ENCODE measurements at regions not wholly inside any gene's neighbourhood (a gene's known extent, or its start where the extent isn't known, plus 50 kb on each side); places are given as distances from the start of the nearest gene placed in this dataset.
"Not testable (repeated sequence)": the region's sequence is repeated elsewhere in the genome, so short reads cannot be mapped to it uniquely, and the experiment has no call there.

- H3K27me3 Mint-ChIP-seq; ATAC-seq; H3K36me3 Mint-ChIP-seq (ENCODE audit: low read depth); H3K4me1 Mint-ChIP-seq; H3K9me3 ChIP-seq (ENCODE audit: control insufficient read depth, low read length, poor library complexity, severe bottlenecking); H3K27ac Mint-ChIP-seq; DNase-seq; H3K4me3 Mint-ChIP-seq: not testable (repeated sequence)
Observed at GRCh38 chr20:12129114-12129513, 211.4 kb downstream of the BTBD3 start.

- not testable (repeated sequence) for H3K9me3 ChIP-seq (ENCODE audit: control insufficient read depth, low read length, poor library complexity, severe bottlenecking); H3K4me1 Mint-ChIP-seq; ATAC-seq; DNase-seq; H3K36me3 Mint-ChIP-seq (ENCODE audit: low read depth); H3K27me3 Mint-ChIP-seq; H3K27ac Mint-ChIP-seq; H3K4me3 Mint-ChIP-seq
Observed at GRCh38 chr20:12129532-12129931, 211.8 kb downstream of the BTBD3 start.

- no peaks in the 10 kb centered on the region for H3K4me1 Mint-ChIP-seq
- no peaks in the 10 kb centered on the region for H3K27me3 Mint-ChIP-seq
- H3K9me3 ChIP-seq (ENCODE audit: control insufficient read depth, low read length, poor library complexity, severe bottlenecking), result no peaks in the 10 kb centered on the region
- H3K36me3 Mint-ChIP-seq (ENCODE audit: low read depth), result no peaks in the 10 kb centered on the region
- H3K4me3 Mint-ChIP-seq, result no peak overlapping the region
- no peak overlapping the region for H3K27ac Mint-ChIP-seq
- DNase-seq, result no peak
- ATAC-seq, result no peak
Observed at GRCh38 chr20:12130781-12131180, 213.1 kb downstream of the BTBD3 start.

- no peak for ATAC-seq
- no peaks in the 10 kb centered on the region for H3K27me3 Mint-ChIP-seq
Observed at GRCh38 chr20:12133553-12133952, 215.9 kb downstream of the BTBD3 start.

GRCh38 chr20:12145951-12146350 lies 228.3 kb downstream of the BTBD3 start:
- not testable (repeated sequence) for H3K36me3 Mint-ChIP-seq (ENCODE audit: low read depth); ATAC-seq; H3K27ac Mint-ChIP-seq; H3K27me3 Mint-ChIP-seq; H3K9me3 ChIP-seq (ENCODE audit: control insufficient read depth, low read length, poor library complexity, severe bottlenecking); H3K4me3 Mint-ChIP-seq; DNase-seq; H3K4me1 Mint-ChIP-seq

More at GRCh38 chr20:12133553-12133952, 215.9 kb downstream of the BTBD3 start:
- H3K4me1 Mint-ChIP-seq, result no peaks in the 10 kb centered on the region
- H3K27ac Mint-ChIP-seq, result no peak overlapping the region
- no peaks in the 10 kb centered on the region for H3K36me3 Mint-ChIP-seq (ENCODE audit: low read depth)
- H3K9me3 ChIP-seq (ENCODE audit: control insufficient read depth, low read length, poor library complexity, severe bottlenecking), result no peaks in the 10 kb centered on the region
- H3K4me3 Mint-ChIP-seq, result no peak overlapping the region
- no peak for DNase-seq

GRCh38 chr20:12152996-12153395 lies 235.3 kb downstream of the BTBD3 start:
- peaks cover 3% of the 10 kb centered on the region for H3K9me3 ChIP-seq (ENCODE audit: control insufficient read depth, low read length, poor library complexity, severe bottlenecking)
- Mint-ChIP-seq H3K27me3 (no peaks in the 10 kb centered on the region), H3K4me3 (no peak overlapping the region), H3K4me1 (no peaks in the 10 kb centered on the region), H3K36me3 (ENCODE audit: low read depth) (no peaks in the 10 kb centered on the region), H3K27ac (no peak overlapping the region)
- DNase-seq (no peak), ATAC-seq (no peak)

DNA sequence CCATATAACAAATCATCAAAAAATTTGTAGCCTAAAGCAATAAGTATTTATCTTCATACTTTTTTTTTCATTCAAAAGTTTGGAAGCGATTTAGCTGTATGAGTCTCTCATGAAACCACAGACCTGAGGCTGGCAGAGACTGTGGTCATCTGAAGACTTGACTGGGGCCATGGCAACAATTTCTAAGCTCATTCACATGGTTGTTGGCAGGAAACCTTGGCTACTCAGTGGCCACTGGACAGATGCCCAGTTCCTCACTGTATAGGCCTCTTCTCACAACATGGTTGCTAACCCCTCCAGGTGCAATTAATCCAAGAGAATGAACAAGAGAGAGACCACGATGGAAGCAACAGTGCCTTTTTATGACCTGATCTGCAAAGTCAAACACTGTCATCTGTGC lies 235.9 kb downstream of the BTBD3 start:
- Mint-ChIP-seq H3K27ac (no peak overlapping the region), H3K36me3 (ENCODE audit: low read depth) (no peaks in the 10 kb centered on the region), H3K4me3 (no peak overlapping the region), H3K4me1 (no peaks in the 10 kb centered on the region), H3K27me3 (no peaks in the 10 kb centered on the region)
- H3K9me3 ChIP-seq (ENCODE audit: control insufficient read depth, low read length, poor library complexity, severe bottlenecking), result no peaks in the 10 kb centered on the region
- ATAC-seq (no peak), DNase-seq (no peak)

DNA sequence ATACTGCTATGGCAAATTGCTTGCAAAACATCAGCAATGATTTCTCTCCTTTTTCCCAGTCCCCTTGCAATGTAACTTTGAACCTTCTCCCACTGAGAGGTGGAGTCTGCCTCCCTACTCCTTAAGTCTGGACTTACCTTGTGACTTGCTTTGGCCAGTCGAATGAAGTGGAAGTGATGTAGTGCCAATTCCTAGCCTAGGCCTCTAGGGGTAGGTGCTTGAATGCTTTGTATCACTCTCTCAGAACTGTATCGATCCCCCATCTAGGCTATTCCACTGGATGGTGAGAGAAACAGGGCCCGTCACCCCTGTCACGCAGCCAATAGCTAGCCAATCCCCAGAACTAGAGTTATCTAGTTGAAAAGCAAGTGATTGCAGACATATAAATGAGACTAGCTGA lies 238.6 kb downstream of the BTBD3 start:
- H3K4me1 Mint-ChIP-seq, result no peaks in the 10 kb centered on the region
- H3K36me3 Mint-ChIP-seq (ENCODE audit: low read depth), result no peaks in the 10 kb centered on the region
- H3K4me3 Mint-ChIP-seq, result no peak overlapping the region
- DNase-seq (no peak), ATAC-seq (no peak)
- no peaks in the 10 kb centered on the region for H3K9me3 ChIP-seq (ENCODE audit: control insufficient read depth, low read length, poor library complexity, severe bottlenecking)
- H3K27me3 Mint-ChIP-seq, result no peaks in the 10 kb centered on the region
- no peak overlapping the region for H3K27ac Mint-ChIP-seq

GRCh38 chr20:12159261-12159660 lies 241.6 kb downstream of the BTBD3 start:
- H3K4me1 Mint-ChIP-seq, result no peaks in the 10 kb centered on the region
- no peaks in the 10 kb centered on the region for H3K27me3 Mint-ChIP-seq
- ATAC-seq, result no peak
- H3K4me3 Mint-ChIP-seq, result no peak overlapping the region
- H3K27ac Mint-ChIP-seq, result no peak overlapping the region
- no peak for DNase-seq
- no peaks in the 10 kb centered on the region for H3K36me3 Mint-ChIP-seq (ENCODE audit: low read depth)
- H3K9me3 ChIP-seq (ENCODE audit: control insufficient read depth, low read length, poor library complexity, severe bottlenecking), result no peaks in the 10 kb centered on the region

GRCh38 chr20:12161734-12162133 lies 244.0 kb downstream of the BTBD3 start:
- no peaks in the 10 kb centered on the region for H3K27me3 Mint-ChIP-seq
- H3K4me3 Mint-ChIP-seq, result no peak overlapping the region
- ATAC-seq, result no peak
- H3K36me3 Mint-ChIP-seq (ENCODE audit: low read depth), result no peaks in the 10 kb centered on the region
- no peak for DNase-seq
- H3K4me1 Mint-ChIP-seq, result no peaks in the 10 kb centered on the region
- H3K27ac Mint-ChIP-seq, result no peak overlapping the region
- H3K9me3 ChIP-seq (ENCODE audit: control insufficient read depth, low read length, poor library complexity, severe bottlenecking), result no peaks in the 10 kb centered on the region

DNA sequence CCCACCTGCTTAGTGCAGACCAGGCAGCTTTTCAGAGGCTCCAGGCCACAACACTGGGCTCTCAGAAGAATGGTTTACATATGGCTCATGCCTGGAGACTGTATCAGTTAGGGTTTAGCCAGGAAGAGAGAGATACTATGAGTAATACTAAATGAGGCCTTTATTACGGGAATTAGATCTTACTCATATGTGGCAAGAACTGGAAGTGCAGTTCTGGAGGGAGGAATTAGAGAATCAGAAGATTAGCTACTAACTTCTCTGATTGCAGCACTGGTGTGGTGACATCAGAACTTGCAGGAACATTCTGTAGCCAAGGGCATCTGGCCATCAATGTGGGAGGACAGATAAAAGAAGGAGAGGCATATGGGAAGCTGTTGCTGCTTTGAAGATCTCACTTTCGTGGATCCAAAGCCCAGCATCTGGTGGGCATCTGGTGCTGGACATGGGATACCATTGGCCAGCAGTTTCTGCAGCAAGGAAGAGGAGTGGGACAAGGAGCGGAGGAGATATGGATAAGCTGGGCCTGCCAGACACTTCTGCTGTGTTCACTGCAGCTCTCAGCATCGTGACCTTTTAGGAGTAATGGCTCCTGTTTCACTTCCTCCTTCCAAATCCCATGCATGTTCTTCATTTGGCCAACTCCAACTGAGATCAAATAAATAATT lies 248.5 kb downstream of the BTBD3 start:
- DNase-seq (no peak), ATAC-seq (no peak)
- no peak overlapping the region for H3K27ac Mint-ChIP-seq
- no peaks in the 10 kb centered on the region for H3K9me3 ChIP-seq (ENCODE audit: control insufficient read depth, low read length, poor library complexity, severe bottlenecking)
- no peak overlapping the region for H3K4me3 Mint-ChIP-seq
- H3K4me1 Mint-ChIP-seq, result no peaks in the 10 kb centered on the region
- H3K27me3 Mint-ChIP-seq, result no peaks in the 10 kb centered on the region
- no peaks in the 10 kb centered on the region for H3K36me3 Mint-ChIP-seq (ENCODE audit: low read depth)

DNA sequence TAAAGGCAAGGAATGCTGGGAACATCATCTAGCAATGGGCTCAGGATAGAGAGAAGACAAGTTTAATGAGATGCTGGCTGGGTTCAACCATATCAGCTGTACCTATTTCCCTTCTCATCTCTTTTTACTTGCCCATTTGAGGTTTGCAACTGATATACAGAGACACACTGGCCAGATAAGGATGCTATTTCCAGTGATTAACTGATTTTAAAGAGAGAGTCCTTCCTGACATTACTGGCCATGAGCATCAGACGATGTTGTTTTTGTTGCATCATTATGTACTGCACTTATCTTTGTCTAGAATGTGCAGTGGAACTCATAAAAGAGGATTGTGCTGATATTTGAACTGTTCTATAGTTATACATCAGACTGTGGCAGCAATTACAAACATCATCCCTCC lies 252.7 kb downstream of the BTBD3 start:
- ATAC-seq (no peak), DNase-seq (no peak)
- H3K4me1 Mint-ChIP-seq, result no peaks in the 10 kb centered on the region
- no peak overlapping the region for H3K27ac Mint-ChIP-seq
- no peaks in the 10 kb centered on the region for H3K9me3 ChIP-seq (ENCODE audit: control insufficient read depth, low read length, poor library complexity, severe bottlenecking)
- no peak overlapping the region for H3K4me3 Mint-ChIP-seq
- H3K27me3 Mint-ChIP-seq, result no peaks in the 10 kb centered on the region
- no peaks in the 10 kb centered on the region for H3K36me3 Mint-ChIP-seq (ENCODE audit: low read depth)

DNA sequence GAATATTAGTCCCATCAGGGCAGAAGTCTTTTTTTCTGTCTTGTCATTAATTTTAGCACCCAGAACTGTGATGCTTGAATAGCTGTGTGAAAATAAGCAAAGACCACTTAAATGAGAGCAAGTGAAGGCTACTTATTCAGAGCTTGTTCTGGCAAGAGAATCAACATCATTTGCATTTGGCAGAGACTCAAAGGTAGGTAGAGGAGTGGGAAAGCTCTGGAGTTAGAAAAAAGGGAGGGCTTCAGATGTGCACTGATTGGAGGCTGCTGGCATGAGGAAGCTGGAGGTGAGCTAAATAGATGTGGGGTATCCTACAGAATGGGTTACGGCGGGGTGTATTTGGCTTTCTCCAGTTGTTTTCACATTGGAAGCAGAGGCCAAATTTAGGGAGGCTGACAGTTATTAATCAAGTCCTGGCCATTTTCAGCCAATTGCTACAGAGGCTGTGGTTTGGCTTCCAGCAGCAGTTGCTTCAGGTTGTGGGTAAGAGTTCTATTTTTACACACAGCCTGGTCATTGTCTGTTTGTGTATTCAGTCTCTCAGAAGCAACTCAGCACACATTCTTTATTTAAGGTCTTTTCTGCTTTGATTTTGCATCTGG lies 254.3 kb downstream of the BTBD3 start:
- DNase-seq (no peak), ATAC-seq (no peak)
- no peak overlapping the region for H3K4me3 Mint-ChIP-seq
- no peaks in the 10 kb centered on the region for H3K36me3 Mint-ChIP-seq (ENCODE audit: low read depth)
- no peaks in the 10 kb centered on the region for H3K27me3 Mint-ChIP-seq
- H3K27ac Mint-ChIP-seq, result no peak overlapping the region
- H3K9me3 ChIP-seq (ENCODE audit: control insufficient read depth, low read length, poor library complexity, severe bottlenecking), result no peaks in the 10 kb centered on the region
- H3K4me1 Mint-ChIP-seq, result no peaks in the 10 kb centered on the region

DNA sequence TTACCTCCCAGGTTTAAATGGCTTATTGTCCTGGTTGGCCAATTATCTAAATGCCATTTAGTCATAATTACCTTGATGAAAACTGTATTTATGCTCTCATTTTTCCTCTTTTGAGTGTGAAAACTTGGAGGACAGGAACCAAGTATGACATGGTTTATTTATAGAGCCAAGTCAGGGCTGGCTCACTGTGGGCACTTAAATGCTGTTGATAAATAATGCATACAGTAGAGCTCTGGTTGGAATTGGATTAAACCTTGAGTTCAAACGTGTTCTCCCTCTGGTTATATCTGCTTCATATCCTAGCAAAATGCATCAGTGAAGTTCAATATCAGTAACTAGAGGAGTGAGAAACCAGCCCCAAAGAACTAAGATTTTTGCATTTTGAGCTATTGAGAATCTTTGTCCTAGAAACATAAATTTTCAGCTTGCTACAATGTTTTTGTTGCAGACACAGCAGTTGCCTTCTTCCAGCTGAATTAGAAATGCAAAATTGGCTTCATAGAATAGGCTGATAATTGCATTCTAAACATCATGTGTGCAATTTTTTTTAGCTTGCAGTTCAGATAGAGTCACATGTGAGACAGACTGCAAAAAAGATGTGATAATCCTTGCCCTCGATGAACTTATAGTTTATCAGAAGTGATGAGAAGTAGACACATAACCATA lies 255.8 kb downstream of the BTBD3 start:
- no peaks in the 10 kb centered on the region for H3K4me1 Mint-ChIP-seq
- H3K27ac Mint-ChIP-seq, result no peak overlapping the region
- ATAC-seq (no peak), DNase-seq (no peak)
- H3K27me3 Mint-ChIP-seq, result no peaks in the 10 kb centered on the region
- no peaks in the 10 kb centered on the region for H3K36me3 Mint-ChIP-seq (ENCODE audit: low read depth)
- no peak overlapping the region for H3K4me3 Mint-ChIP-seq
- no peaks in the 10 kb centered on the region for H3K9me3 ChIP-seq (ENCODE audit: control insufficient read depth, low read length, poor library complexity, severe bottlenecking)
